Left hindlimb (tissue), 1 donor: ENCODE measurements at regions not wholly inside any gene's neighbourhood (a gene's known extent, or its start where the extent isn't known, plus 50 kb on each side); places are given as distances from the start of the nearest gene placed in this dataset.
"Not testable (repeated sequence)": the region's sequence is repeated elsewhere in the genome, so short reads cannot be mapped to it uniquely, and the experiment has no call there.

ENCODE experiments used
- DNase-seq: peaks from one replicate; pipeline ENCODE4 v3.0.0-alpha.2; 2018

GRCh38 chr3:125831005-125831750 is 137.8 kb upstream of the ROPN1B start:
- not testable (repeated sequence) for DNase-seq

- not testable (repeated sequence) for DNase-seq
These were observed 133.4 kb upstream of the ROPN1B start for GRCh38 chr3:125835562-125835961.

DNA sequence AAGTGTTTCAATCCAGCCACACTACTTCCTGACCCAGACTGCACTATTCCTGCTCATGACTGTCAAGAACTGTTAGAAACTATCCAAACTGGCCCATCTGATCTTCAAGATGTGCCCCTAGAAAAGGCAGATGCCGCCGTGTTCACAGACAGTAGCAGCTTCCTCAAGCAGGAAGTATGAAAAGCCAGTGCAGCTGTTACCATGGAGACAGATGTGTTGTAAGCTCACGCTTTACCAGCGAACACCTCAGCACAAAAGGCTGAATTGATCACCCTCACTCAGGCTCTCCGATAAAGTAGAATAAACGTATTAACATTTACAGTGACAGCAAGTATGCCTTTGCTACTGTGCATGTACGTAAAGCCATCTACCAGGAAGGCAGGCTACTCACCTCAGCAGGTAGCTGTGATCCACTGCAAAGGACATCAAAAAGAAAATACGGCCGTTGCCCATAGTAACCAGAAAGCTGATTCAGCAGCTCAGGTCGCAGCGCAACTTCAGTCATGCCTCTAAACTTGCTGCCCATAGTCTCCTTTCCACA is 132.9 kb upstream of the ROPN1B start:
- DNase-seq, result not testable (repeated sequence)

- DNase-seq, result not testable (repeated sequence)
These were observed 132.2 kb upstream of the ROPN1B start for GRCh38 chr3:125836786-125837185.

DNA sequence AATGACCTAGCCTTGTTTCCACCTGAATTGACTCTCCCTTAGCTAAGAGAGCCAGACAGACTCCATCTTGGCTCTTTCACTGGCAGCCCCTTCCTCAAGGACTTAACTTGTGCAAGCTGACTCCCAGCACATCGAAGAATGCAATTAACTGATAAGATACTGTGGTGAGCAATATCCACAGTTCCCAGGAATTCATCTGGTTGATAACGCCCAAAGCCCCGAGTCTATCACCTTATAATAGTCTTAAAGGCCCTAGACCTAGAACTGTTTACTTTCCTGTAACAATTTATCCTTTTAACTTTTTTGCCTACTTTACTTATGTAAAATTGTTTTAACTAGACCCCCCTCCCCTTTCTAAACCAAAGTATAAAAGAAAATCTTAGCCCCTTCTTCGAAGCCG is 130.1 kb upstream of the ROPN1B start:
- not testable (repeated sequence) for DNase-seq

- DNase-seq, result not testable (repeated sequence)
These were observed 128.5 kb upstream of the ROPN1B start for GRCh38 chr3:125840465-125840864.

GRCh38 chr3:125847966-125848365 is 121.0 kb upstream of the ROPN1B start:
- peak; percentile 34 for DNase-seq

DNA sequence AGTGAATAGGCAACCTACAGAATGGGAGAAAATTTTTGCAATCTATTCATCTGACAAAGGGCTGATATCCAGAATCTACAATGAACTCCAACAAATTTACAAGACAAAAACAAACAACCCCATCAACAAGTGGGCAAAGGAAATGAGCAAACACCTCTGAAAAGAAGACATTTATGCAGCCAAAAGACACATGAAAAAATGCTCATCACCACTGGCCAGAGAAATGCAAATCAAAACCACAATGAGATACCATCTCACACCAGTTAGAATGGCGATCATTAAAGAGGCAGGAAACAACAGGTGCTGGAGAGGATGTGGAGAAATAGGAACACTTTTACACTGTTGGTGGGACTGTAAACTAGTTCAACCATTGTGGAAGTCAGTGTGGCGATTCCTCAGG is 114.0 kb upstream of the ROPN1B start:
- DNase-seq, result not testable (repeated sequence)

DNA sequence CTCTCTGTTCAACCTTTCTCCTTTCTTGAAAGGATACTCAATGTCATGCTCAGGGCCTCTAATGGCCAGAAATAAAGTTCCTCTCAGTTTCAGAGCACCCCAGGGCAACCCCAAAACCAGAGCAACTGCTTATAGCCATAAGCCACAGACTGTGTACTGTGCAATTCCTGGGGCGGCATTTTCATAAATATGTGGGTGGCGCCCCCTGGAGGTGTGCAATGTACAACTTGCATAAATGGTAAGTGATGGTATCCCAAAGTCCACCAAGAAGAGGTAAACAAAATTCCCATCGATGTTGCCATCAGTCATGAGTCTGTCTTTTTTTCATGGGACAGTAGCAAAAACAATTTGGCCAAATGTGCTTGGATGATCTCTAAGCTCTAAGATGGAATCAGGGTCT is 108.4 kb upstream of the ROPN1B start:
- not testable (repeated sequence) for DNase-seq

DNA sequence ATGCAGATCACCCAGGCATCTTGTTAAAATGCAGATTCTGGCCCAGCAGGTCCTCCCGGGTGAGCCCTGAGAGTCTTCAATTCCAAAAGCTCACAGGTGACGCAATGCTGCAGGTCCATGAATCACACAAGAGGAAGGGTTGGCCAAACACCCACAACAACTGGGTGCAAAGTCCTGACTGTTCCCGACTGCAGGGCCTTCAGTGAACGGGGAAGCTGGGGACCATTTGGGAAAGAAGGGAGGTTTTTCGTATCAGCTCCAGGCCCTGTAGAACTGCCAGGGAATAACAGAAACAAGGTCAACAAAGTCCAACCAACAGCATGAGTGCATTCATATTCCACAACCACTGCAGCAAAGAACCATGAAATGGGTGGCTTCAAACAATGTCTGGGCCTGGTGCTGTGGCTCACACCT is 106.1 kb upstream of the ROPN1B start:
- DNase-seq, result not testable (repeated sequence)

DNA sequence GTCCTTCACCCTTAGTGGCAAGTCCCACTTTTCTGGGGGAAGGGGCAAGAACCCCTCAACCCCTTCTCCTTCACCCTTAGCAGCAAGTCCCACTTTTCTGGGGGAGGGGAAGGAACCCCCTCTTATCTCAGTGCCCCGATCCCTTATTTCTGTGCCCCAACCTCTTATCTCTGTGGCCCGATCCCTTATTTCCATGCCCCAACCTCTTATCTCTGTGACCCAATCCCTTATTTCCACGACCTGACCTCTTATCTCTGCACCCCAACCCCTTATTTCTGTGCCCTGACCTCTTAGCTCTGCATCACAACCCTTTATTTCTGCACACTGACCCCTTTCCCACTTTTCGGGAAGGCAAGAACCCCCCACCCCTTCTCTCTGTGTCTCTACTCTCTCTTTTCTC is 104.4 kb upstream of the ROPN1B start:
- not testable (repeated sequence) for DNase-seq

GRCh38 chr3:125886006-125886405 is 83.0 kb upstream of the ROPN1B start:
- peak; percentile 73 for DNase-seq

DNA sequence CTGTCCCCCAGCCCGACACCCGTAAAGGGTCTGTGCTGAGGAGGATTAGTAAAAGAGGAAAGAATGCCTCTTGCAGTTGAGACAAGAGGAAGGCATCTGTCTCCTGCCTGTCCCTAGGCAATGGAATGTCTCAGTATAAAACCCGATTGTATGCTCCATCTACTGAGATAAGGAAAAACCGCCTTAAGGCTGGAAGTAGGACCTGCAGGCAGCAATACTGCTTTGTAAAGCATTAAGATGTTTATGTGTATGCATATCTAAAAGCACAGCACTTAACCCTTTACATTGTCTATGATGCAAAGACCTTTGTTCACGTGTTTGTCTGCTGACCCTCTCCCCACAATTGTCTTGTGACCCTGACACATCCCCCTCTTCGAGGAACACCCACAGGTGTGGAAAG is 69.8 kb upstream of the ROPN1B start:
- DNase-seq, result not testable (repeated sequence)

DNA sequence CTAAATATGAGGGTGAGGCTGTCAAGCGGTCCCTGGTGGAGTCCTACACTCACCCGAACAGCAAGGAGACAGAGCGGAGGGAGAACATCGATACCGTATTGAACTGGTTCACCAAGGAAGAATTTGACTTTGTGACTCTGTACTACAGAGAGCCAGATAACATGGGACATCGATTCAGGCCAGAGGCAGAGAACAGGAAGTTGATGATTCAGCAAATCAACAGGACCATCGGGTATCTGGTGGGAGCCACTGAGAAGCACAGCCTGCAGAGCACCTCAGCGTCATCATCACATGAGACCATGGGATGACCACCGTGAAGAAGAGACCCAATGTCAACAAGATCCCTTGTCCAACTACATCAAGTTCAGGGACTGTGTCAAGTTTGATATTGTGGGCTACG is 67.5 kb upstream of the ROPN1B start:
- DNase-seq, result not testable (repeated sequence)

DNA sequence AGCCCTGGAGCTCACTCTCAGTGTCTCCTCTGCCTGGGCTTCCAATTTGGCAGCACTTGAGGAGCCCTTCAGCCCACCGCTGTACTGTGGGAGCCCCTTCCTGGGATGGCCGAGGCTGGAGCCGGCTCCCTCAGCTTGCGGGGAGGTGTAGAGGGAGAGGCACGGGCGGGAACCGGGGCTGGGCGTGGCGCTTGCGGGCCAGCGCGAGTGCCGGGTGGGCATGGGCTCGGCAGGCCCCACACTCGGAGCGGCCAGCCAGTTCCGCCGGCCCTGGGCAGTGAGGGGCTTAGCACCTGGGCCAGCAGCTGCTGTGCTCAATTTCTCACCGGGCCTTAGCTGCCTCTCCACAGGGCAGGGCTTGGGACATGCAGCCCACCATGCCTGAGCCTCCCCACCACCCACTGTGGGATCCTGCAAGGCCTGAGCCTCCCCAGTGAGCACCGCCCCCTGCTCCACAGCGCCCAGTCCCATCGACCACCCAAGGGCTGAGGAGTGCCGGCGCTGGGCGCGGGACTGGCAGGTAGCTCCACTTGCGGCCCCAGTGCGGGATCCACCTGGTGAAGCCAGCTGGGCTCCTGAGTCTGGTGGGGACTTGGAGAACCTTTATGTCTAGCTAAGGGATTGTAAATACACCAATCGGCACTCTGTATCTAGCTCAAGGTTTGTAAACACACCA is 65.1 kb upstream of the ROPN1B start:
- DNase-seq, result not testable (repeated sequence)

- not testable (repeated sequence) for DNase-seq
These were observed 61.7 kb upstream of the ROPN1B start for GRCh38 chr3:125907279-125907678.

- not testable (repeated sequence) for DNase-seq
These were observed 58.1 kb upstream of the ROPN1B start for GRCh38 chr3:125910851-125911250.

DNA sequence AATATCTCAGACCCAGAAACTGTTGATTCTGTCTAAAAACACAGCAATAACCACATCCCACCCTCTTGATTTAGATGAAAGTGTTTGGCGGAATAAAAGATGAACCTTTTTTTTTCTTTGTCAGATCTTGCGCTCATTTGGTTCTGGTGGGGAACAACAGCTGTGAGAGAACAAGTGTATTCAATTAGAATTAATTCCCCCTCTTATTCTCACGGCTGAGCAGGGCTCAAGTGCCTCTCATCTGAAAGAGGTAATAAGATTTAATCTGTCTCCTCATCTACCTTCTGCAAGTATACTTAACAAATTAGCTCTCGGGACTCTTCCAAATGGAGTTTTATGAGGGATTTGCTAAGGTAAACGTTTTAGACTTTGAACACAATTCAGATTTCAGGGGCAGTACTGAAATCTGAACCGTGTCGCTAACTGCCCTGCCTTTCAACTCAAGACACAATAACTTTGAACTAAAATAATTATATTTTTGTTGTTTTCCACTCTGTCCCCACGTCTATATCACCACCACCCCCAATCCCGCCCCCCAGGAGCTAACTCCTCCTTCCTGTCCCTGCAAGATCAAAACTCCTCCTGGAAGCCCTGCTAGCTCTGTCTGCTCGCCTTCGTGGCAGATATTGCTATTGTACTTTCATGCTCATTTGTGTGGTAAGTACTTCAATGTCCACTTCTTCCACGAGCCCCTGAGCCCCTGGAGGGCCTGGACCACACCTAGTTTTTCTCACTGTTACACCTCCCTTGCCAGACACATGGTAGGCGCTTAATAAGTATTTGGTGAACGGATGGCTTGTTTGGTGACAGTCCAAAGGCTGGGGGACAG is 54.2 kb upstream of the ROPN1B start:
- DNase-seq, result peak; percentile 36

DNA sequence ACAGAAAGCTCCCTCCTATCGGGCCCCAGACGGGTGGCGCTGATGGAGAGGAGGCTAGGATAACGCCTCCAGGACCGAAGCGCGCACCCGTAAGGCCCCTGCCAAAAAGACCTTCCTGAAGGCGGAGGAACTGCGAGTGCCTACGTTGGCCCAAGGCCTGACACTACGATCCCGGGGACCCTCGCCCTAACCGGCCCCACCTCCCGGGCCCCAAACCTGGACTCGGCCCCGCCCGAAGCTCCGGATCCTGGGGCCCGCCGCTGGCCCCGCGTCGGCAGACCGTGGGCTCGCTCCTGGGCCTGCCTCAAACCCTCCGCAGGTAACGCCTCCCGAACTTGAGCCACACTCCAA is 53.6 kb upstream of the ROPN1B start:
- DNase-seq, result peak; percentile 75

GRCh38 chr3:125915792-125916375 is 53.1 kb upstream of the ROPN1B start:
- DNase-seq, result peak; percentile 100

- DNase-seq, result peak; percentile 99
These were observed 52.5 kb upstream of the ROPN1B start for GRCh38 chr3:125916376-125916978.

DNA sequence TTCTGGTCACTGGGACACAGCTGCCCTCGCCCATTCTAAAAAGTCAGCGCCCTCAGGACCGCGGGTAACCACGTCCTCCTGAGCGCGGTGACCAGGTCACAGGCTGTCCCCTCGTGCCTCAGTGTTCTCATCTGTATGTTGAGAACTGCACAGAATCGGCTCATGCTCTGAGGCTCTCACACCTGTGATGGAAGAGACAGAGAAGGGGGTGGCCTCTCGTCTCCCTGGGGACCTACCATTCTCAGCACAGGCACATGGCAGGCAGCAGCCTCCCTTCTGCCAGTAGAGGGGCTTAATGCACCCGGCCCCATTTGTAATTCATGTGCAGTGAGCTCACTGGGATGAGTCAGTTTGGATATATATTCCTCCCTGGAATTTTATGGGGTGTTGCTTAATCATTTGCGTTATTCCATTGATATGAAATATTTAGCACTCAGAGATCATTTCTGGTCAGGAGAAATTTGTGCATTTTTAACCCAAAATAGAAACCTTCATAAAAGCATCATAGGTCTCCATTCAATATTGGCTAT is 51.9 kb upstream of the ROPN1B start:
- DNase-seq, result peak; percentile 57
